HG02973 (cell line): ENCODE measurements at regions not wholly inside any gene's neighbourhood (a gene's known extent, or its start where the extent isn't known, plus 50 kb on each side); places are given as distances from the start of the nearest gene placed in this dataset.
"Not testable (repeated sequence)": the region's sequence is repeated elsewhere in the genome, so short reads cannot be mapped to it uniquely, and the experiment has no call there.

Experiments used
- ATAC-seq: cut with Tn5 transposase; IDR thresholded peaks from one replicate; pipeline ENCODE4 v1.9.1; 2021; ENCODE audit warnings: moderate library complexity; ENCODE audit not compliant: unreplicated experiment

- ATAC-seq = no peak
These were observed 83.1 kb downstream of the MSX2 start for GRCh38 chr5:174807471-174807870.

GRCh38 chr5:174806729-174807128 lies 82.3 kb downstream of the MSX2 start:
- ATAC-seq = no peak

- no peak for ATAC-seq
These were observed 77.4 kb downstream of the MSX2 start for GRCh38 chr5:174801798-174802197.

- ATAC-seq = no peak
These were observed 76.1 kb downstream of the MSX2 start for GRCh38 chr5:174800435-174800834.

GRCh38 chr5:174799121-174799520 lies 74.7 kb downstream of the MSX2 start:
- ATAC-seq = no peak

GRCh38 chr5:174798551-174798951 lies 74.2 kb downstream of the MSX2 start:
- no peak for ATAC-seq

GRCh38 chr5:174796711-174797192 lies 72.4 kb downstream of the MSX2 start:
- no peak for ATAC-seq

- no peak for ATAC-seq
These were observed 70.7 kb downstream of the MSX2 start for GRCh38 chr5:174794931-174795672.

- ATAC-seq = peak; percentile 80
These were observed 69.4 kb downstream of the MSX2 start for GRCh38 chr5:174793684-174794328.

- no peak for ATAC-seq
These were observed 68.7 kb downstream of the MSX2 start for GRCh38 chr5:174793076-174793475.

- not testable (repeated sequence) for ATAC-seq
These were observed 67.9 kb downstream of the MSX2 start for GRCh38 chr5:174792265-174792664.

GRCh38 chr5:174790906-174791305 lies 66.5 kb downstream of the MSX2 start:
- ATAC-seq = no peak

GRCh38 chr5:174789596-174789995 lies 65.2 kb downstream of the MSX2 start:
- no peak for ATAC-seq

GRCh38 chr5:174785120-174785680 lies 60.8 kb downstream of the MSX2 start:
- no peak for ATAC-seq
